Fibroblast of villous mesenchyme (primary cell): ENCODE measurements at regions not wholly inside any gene's neighbourhood (a gene's known extent, or its start where the extent isn't known, plus 50 kb on each side); places are given as distances from the start of the nearest gene placed in this dataset.

Source experiments
- DNase-seq: peaks from one replicate; pipeline ENCODE4 v3.0.0-alpha.2; 2010; ENCODE audit warnings: low read depth
- H3K4me3 ChIP-seq: 2 replicates; pipeline ENCODE4 v1.5.1; 2011; ENCODE audit warnings: low read depth, mild to moderate bottlenecking, low read length
- CTCF ChIP-seq: IDR thresholded peaks from 2 replicates; pipeline ENCODE4 v1.5.1; 2012; ENCODE audit warnings: low read depth, mild to moderate bottlenecking, low read length; ENCODE audit not compliant: insufficient read depth

- no peak for DNase-seq
- no peak overlapping the region for H3K4me3 ChIP-seq
- no peak for TF ChIP-seq CTCF
These were observed 422.7 kb upstream of the ARGLU1 start for GRCh38 chr13:106990594-106990993.

- DNase-seq: no peak
- no peak overlapping the region for H3K4me3 ChIP-seq
- TF ChIP-seq CTCF: no peak
These were observed 421.9 kb upstream of the ARGLU1 start for GRCh38 chr13:106989876-106990275.

GRCh38 chr13:106987427-106987785, 419.5 kb upstream of the ARGLU1 start:
- DNase-seq: no peak
- no peak overlapping the region for H3K4me3 ChIP-seq
- TF ChIP-seq CTCF: no peak

GRCh38 chr13:106986687-106987426, 418.9 kb upstream of the ARGLU1 start:
- DNase-seq: peak; percentile 18
- no peak overlapping the region for H3K4me3 ChIP-seq
- TF ChIP-seq CTCF: no peak

- H3K4me3 ChIP-seq: no peak overlapping the region
- DNase-seq: peak; percentile 27
- no peak for TF ChIP-seq CTCF
These were observed 418.1 kb upstream of the ARGLU1 start for GRCh38 chr13:106986033-106986484.

GRCh38 chr13:106985481-106985880, 417.5 kb upstream of the ARGLU1 start:
- no peak for TF ChIP-seq CTCF
- H3K4me3 ChIP-seq: no peak overlapping the region
- no peak for DNase-seq

- H3K4me3 ChIP-seq: no peak overlapping the region
- no peak for TF ChIP-seq CTCF
- DNase-seq: no peak
These were observed 413.1 kb upstream of the ARGLU1 start for GRCh38 chr13:106981051-106981450.
